GM10248 (cell line): ENCODE measurements at regions not wholly inside any gene's neighbourhood (a gene's known extent, or its start where the extent isn't known, plus 50 kb on each side); places are given as distances from the start of the nearest gene placed in this dataset.

Experiments used
- CTCF ChIA-PET: fragments of 300-600 bp; sonication (Branson Sonifier 250); formaldehyde crosslinking; extraction: SDS; loops from one replicate; lab custom pipeline; 2021; ENCODE audit warnings: antibody characterized with exemption; lab: Yijun Ruan, JAX
- POLR2A ChIA-PET: fragments of 350-650 bp; sonication (Branson Sonifier 250); formaldehyde crosslinking; extraction: SDS; loops from one replicate; lab custom pipeline; 2020; ENCODE audit warnings: antibody characterized with exemption; lab: Yijun Ruan, JAX
- DNase-seq: peaks from one replicate; pipeline ENCODE4 v3.0.0; 2012; ENCODE audit errors: extremely low spot score
- CTCF ChIP-seq: IDR thresholded peaks from 2 replicates; pipeline ENCODE4 v1.5.1; 2012; ENCODE audit warnings: mild to moderate bottlenecking, low read depth; ENCODE audit errors: extremely low read depth, missing control alignments, control extremely low read depth

GRCh38 chr5:175220549-175220948, 223.4 kb downstream of the DRD1 start:
- ChIA-PET CTCF (no interaction called here), POLR2A (no interaction called here)
- no peak for TF ChIP-seq CTCF
- DNase-seq = no peak

GRCh38 chr5:175219366-175219765, 224.6 kb downstream of the DRD1 start:
- no peak for DNase-seq
- ChIA-PET POLR2A (no interaction called here), CTCF (interaction anchor here (0.7 to 1.2 kb wide), 2 partner anchors 9 to 49 kb away, joined by 3 read pairs; no protein-coding TSS in a partner anchor)
- TF ChIP-seq CTCF = no peak

- no peak for TF ChIP-seq CTCF
- ChIA-PET CTCF (interaction anchor here (0.7 kb wide), 1 partner anchor 469 kb away, joined by 3 read pairs; no protein-coding TSS in a partner anchor), POLR2A (no interaction called here)
- no peak for DNase-seq
These were observed 227.0 kb downstream of the DRD1 start for GRCh38 chr5:175216991-175217390.

- no peak for TF ChIP-seq CTCF
- CTCF ChIA-PET = interaction anchor here (1.3 kb wide), 1 partner anchor 26 kb away, joined by 3 read pairs; no protein-coding TSS in a partner anchor
- POLR2A ChIA-PET = no interaction called here
- DNase-seq = no peak
These were observed 228.1 kb downstream of the DRD1 start for GRCh38 chr5:175215906-175216305.

- POLR2A ChIA-PET = no interaction called here
- no peak for DNase-seq
- no peak for TF ChIP-seq CTCF
- CTCF ChIA-PET = interaction anchor here (1.1 kb wide), 1 partner anchor 516 kb away, joined by 3 read pairs; no protein-coding TSS in a partner anchor
These were observed 229.8 kb downstream of the DRD1 start for GRCh38 chr5:175214152-175214551.

GRCh38 chr5:175211956-175212756, 231.8 kb downstream of the DRD1 start:
- ChIA-PET POLR2A (no interaction called here), CTCF (no interaction called here)
- DNase-seq = no peak
- no peak for TF ChIP-seq CTCF
